NT2/D1 (cell line): ENCODE measurements at regions not wholly inside any gene's neighbourhood (a gene's known extent, or its start where the extent isn't known, plus 50 kb on each side); places are given as distances from the start of the nearest gene placed in this dataset.

ENCODE experiments used
- SUZ12 ChIP-seq: IDR thresholded peaks from 2 replicates; pipeline ENCODE4 v1.6.1; 2011; ENCODE audit not compliant: insufficient read length, insufficient read depth; ENCODE audit errors: extremely low read depth
- YY1 ChIP-seq: IDR thresholded peaks from 2 replicates; pipeline ENCODE4 v1.6.1; 2011; ENCODE audit not compliant: insufficient read length, insufficient read depth
- ZNF274 ChIP-seq: IDR thresholded peaks from 2 replicates; pipeline ENCODE4 v1.6.1; 2011; ENCODE audit warnings: mild to moderate bottlenecking, low read depth, low read length

DNA sequence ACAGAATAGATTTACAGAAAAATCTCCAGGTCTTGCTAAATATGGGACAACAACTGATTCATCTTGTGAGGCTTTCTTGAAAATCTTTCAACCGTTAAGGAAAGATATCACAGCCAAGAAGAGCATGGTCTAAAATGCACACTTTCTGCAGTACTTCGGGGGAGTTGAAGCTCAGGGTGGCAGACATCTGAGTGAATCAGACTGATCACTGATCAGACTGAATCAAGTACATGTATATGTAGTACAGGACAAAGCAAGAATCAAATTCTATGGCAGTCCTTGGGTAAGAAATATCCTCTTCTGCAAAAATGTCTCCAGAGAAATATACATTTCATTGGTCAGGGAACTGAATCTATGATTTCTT is 212.4 kb upstream of the SPAG17 start:
- TF ChIP-seq YY1 (no peak), SUZ12 (no peak), ZNF274 (no peak)
